ENCODE measurements at regions not wholly inside any gene's neighbourhood (a gene's known extent, or its start where the extent isn't known, plus 50 kb on each side); places are given as distances from the start of the nearest gene placed in this dataset.

DNA sequence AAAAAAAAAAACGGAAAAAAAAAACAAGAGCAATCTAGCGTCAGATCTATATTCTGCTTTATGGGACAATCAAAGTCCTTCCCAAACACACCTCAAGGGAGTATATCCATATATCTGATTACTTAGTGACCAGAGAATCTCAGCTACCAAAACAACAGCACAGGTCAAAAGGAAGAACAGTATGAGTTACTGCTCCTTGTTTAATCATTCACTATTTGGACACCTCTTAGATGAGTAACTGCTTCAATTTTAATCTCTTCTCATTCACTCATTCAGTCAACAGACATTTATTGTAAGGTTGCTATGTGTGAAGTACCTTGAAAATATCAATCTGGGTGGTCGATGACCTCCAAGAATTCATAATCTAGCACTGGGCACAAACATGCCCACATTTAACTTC, 193.2 kb downstream of the IRS2 start:
- no peaks in the 10 kb centered on the region for H3K27me3 ChIP-seq (ENCODE audit: control insufficient read depth, insufficient read depth, low read length)
- H3K9me3 ChIP-seq (replicated peaks; ENCODE audit: low read length): no peaks in the 10 kb centered on the region
- H3K4me2 ChIP-seq (ENCODE audit: low read length): no peak overlapping the region
- H3K4me3 ChIP-seq (ENCODE audit: low read length): no peak overlapping the region
- H3K4me1 ChIP-seq (ENCODE audit: control insufficient read depth, insufficient read depth, low read length): no peaks in the 10 kb centered on the region
- H3K36me3 ChIP-seq (ENCODE audit: insufficient read depth, low read length): no peaks in the 10 kb centered on the region
- no peak overlapping the region for H3K9ac ChIP-seq (ENCODE audit: low read depth, low read length)

GRCh38 chr13:109592770-109593169, 193.6 kb downstream of the IRS2 start:
- Histone ChIP-seq H3K4me1 (ENCODE audit: control insufficient read depth, insufficient read depth, low read length) (no peaks in the 10 kb centered on the region), H3K4me2 (ENCODE audit: low read length) (no peak overlapping the region), H3K9ac (ENCODE audit: low read depth, low read length) (no peak overlapping the region), H3K4me3 (ENCODE audit: low read length) (no peak overlapping the region), H3K27me3 (ENCODE audit: control insufficient read depth, insufficient read depth, low read length) (no peaks in the 10 kb centered on the region), H3K9me3 (replicated peaks; ENCODE audit: low read length) (no peaks in the 10 kb centered on the region), H3K36me3 (ENCODE audit: insufficient read depth, low read length) (no peaks in the 10 kb centered on the region)

DNA sequence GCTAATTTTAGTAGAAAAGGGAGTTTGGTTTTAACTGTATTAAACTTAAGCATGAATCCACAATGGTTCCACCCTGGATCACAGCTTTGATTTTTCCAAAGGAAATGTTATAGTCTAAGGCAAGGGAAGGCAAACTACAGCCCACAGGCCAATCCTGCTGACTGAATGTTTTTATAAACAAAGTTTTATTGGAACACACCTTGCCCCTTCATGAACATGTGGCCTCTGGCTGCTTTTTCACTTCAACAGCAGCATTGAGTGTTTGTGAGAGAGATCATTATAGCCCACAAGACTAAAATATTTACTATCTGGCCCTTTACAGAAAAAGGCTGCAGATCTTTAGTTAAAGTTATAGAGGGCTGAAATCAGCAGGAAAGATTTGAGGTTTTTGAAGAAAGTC, 198.7 kb downstream of the IRS2 start:
- Histone ChIP-seq H3K4me3 (ENCODE audit: low read length) (no peak overlapping the region), H3K9me3 (replicated peaks; ENCODE audit: low read length) (no peaks in the 10 kb centered on the region), H3K4me2 (ENCODE audit: low read length) (no peak overlapping the region), H3K4me1 (ENCODE audit: control insufficient read depth, insufficient read depth, low read length) (no peaks in the 10 kb centered on the region), H3K27me3 (ENCODE audit: control insufficient read depth, insufficient read depth, low read length) (no peaks in the 10 kb centered on the region), H3K36me3 (ENCODE audit: insufficient read depth, low read length) (no peaks in the 10 kb centered on the region), H3K9ac (ENCODE audit: low read depth, low read length) (no peak overlapping the region)

DNA sequence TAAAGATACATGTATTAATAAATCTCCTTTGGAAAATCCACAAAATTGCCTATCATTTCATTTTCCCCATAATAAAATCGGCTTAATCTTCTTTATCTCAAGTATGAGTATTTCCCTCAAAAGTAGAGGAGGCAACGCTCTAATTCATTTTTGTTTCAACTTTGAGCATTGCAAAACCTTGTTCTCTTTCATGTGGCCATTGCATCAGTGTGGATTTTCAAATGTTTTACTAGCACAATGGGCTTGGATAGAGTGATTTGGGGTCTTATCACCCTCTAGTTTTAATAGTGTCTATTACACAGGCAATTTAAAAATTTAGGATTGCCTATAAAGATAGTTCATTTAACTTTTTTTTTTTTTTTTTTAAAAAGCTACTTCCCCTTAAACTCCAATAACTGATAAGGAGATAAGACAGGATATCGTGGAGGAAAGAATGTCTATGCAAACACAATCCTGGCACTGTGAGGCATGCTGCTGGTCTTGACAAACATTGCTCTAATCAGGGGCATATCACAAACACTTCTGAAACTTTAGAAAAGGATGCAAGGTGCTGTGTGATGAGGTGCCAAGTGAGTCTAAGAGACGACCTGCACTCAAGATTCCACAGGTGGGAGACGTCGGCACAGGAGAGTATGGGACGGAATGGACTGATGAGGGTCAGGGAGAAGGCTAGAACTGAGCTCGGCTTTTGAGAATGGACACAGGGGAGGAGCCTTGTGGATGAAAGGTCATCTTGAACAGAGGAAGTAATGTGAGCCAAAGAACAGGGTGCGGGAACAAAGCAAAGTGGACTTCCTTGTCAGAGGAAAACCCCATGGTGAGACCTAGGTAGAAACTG, 199.7 kb downstream of the IRS2 start:
- no peaks in the 10 kb centered on the region for H3K4me1 ChIP-seq (ENCODE audit: control insufficient read depth, insufficient read depth, low read length)
- no peaks in the 10 kb centered on the region for H3K27me3 ChIP-seq (ENCODE audit: control insufficient read depth, insufficient read depth, low read length)
- no peak overlapping the region for H3K4me3 ChIP-seq (ENCODE audit: low read length)
- no peak overlapping the region for H3K4me2 ChIP-seq (ENCODE audit: low read length)
- H3K9ac ChIP-seq (ENCODE audit: low read depth, low read length): no peak overlapping the region
- H3K36me3 ChIP-seq (ENCODE audit: insufficient read depth, low read length): no peaks in the 10 kb centered on the region
- H3K9me3 ChIP-seq (replicated peaks; ENCODE audit: low read length): no peaks in the 10 kb centered on the region

GRCh38 chr13:109584844-109585361, 201.5 kb downstream of the IRS2 start:
- H3K9me3 ChIP-seq (replicated peaks; ENCODE audit: low read length): no peaks in the 10 kb centered on the region
- no peaks in the 10 kb centered on the region for H3K27me3 ChIP-seq (ENCODE audit: control insufficient read depth, insufficient read depth, low read length)
- no peak overlapping the region for H3K4me2 ChIP-seq (ENCODE audit: low read length)
- H3K36me3 ChIP-seq (ENCODE audit: insufficient read depth, low read length): no peaks in the 10 kb centered on the region
- H3K9ac ChIP-seq (ENCODE audit: low read depth, low read length): no peak overlapping the region
- H3K4me3 ChIP-seq (ENCODE audit: low read length): no peak overlapping the region
- no peaks in the 10 kb centered on the region for H3K4me1 ChIP-seq (ENCODE audit: control insufficient read depth, insufficient read depth, low read length)

- no peaks in the 10 kb centered on the region for H3K4me1 ChIP-seq (ENCODE audit: control insufficient read depth, insufficient read depth, low read length)
- H3K4me3 ChIP-seq (ENCODE audit: low read length): no peak overlapping the region
- H3K27me3 ChIP-seq (ENCODE audit: control insufficient read depth, insufficient read depth, low read length): no peaks in the 10 kb centered on the region
- H3K36me3 ChIP-seq (ENCODE audit: insufficient read depth, low read length): no peaks in the 10 kb centered on the region
- H3K9me3 ChIP-seq (replicated peaks; ENCODE audit: low read length): no peaks in the 10 kb centered on the region
- H3K9ac ChIP-seq (ENCODE audit: low read depth, low read length): no peak overlapping the region
- no peak overlapping the region for H3K4me2 ChIP-seq (ENCODE audit: low read length)
Measured at GRCh38 chr13:109577191-109577700, 209.1 kb downstream of the IRS2 start.

DNA sequence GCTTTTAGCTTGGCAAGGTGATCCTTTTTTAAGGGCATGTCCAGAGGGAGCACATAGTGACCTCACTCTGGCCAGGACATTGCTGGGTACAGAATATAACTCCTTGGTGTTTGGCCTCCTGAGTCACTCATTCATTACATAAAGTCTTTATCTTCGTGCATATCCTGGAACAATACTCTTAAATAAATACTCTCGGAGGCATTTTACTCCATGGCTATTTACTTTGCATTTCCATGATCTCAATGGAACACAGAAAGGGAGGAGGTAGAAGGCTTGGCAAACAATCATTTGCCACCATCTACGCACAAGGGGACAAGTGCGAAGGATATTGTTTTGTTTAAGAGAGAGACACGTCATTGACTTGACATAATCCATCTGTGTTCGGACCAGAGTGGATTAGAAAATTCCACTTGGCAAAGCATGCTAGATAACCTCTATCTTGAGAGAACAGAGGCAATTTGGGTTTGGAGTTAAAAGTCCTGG, 210.0 kb downstream of the IRS2 start:
- no peaks in the 10 kb centered on the region for H3K27me3 ChIP-seq (ENCODE audit: control insufficient read depth, insufficient read depth, low read length)
- no peak overlapping the region for H3K9ac ChIP-seq (ENCODE audit: low read depth, low read length)
- no peak overlapping the region for H3K4me3 ChIP-seq (ENCODE audit: low read length)
- no peaks in the 10 kb centered on the region for H3K4me1 ChIP-seq (ENCODE audit: control insufficient read depth, insufficient read depth, low read length)
- H3K9me3 ChIP-seq (replicated peaks; ENCODE audit: low read length): no peaks in the 10 kb centered on the region
- H3K36me3 ChIP-seq (ENCODE audit: insufficient read depth, low read length): no peaks in the 10 kb centered on the region
- H3K4me2 ChIP-seq (ENCODE audit: low read length): no peak overlapping the region

- no peak overlapping the region for H3K4me3 ChIP-seq (ENCODE audit: low read length)
- H3K36me3 ChIP-seq (ENCODE audit: insufficient read depth, low read length): no peaks in the 10 kb centered on the region
- H3K4me1 ChIP-seq (ENCODE audit: control insufficient read depth, insufficient read depth, low read length): no peaks in the 10 kb centered on the region
- no peaks in the 10 kb centered on the region for H3K9me3 ChIP-seq (replicated peaks; ENCODE audit: low read length)
- H3K9ac ChIP-seq (ENCODE audit: low read depth, low read length): no peak overlapping the region
- H3K4me2 ChIP-seq (ENCODE audit: low read length): no peak overlapping the region
- H3K27me3 ChIP-seq (ENCODE audit: control insufficient read depth, insufficient read depth, low read length): no peaks in the 10 kb centered on the region
Measured at GRCh38 chr13:109575821-109576220, 210.6 kb downstream of the IRS2 start.

GRCh38 chr13:109572389-109572788, 214.0 kb downstream of the IRS2 start:
- Histone ChIP-seq H3K4me1 (ENCODE audit: control insufficient read depth, insufficient read depth, low read length) (no peaks in the 10 kb centered on the region), H3K9me3 (replicated peaks; ENCODE audit: low read length) (no peaks in the 10 kb centered on the region), H3K27me3 (ENCODE audit: control insufficient read depth, insufficient read depth, low read length) (no peaks in the 10 kb centered on the region), H3K36me3 (ENCODE audit: insufficient read depth, low read length) (no peaks in the 10 kb centered on the region), H3K4me3 (ENCODE audit: low read length) (no peak overlapping the region), H3K4me2 (ENCODE audit: low read length) (no peak overlapping the region), H3K9ac (ENCODE audit: low read depth, low read length) (no peak overlapping the region)

DNA sequence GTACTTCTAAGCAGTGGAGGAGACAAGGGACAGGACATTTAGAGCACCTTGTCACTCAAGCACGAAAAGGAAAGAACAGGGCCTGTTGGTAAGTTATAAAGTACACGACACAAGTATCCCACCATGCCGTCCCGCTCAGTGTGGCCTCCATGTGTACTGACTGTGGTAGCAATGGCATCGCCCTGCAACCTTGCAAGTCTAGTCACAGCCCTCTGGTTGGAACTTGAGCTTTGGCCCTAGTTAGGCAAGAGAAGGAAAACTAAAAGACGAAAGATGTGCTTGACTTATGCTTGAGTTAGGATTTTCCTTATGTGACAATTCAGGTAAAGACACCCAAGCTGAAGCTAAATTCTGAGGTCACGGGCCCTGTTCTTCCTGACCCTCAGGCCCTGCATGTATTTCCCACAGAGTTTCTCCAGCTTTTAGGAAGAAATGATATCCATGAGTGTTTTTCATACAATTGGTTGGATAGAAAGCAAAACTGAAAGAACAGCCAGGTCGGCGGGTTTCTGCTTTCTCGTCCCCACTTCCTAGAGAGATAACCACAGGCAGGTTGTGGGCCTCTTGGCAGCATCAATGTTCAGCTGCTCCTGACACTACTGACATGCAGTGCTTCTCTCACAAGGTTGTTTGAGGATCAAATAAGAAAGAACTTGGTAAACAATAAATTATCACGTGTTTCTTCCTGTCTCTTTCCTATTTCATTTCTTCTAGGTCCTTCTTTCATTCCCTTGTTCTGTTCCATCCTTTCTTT, 216.2 kb downstream of the IRS2 start:
- Histone ChIP-seq H3K4me1 (ENCODE audit: control insufficient read depth, insufficient read depth, low read length) (no peaks in the 10 kb centered on the region), H3K4me3 (ENCODE audit: low read length) (no peak overlapping the region), H3K27me3 (ENCODE audit: control insufficient read depth, insufficient read depth, low read length) (no peaks in the 10 kb centered on the region), H3K4me2 (ENCODE audit: low read length) (no peak overlapping the region), H3K9me3 (replicated peaks; ENCODE audit: low read length) (no peaks in the 10 kb centered on the region), H3K36me3 (ENCODE audit: insufficient read depth, low read length) (no peaks in the 10 kb centered on the region), H3K9ac (ENCODE audit: low read depth, low read length) (no peak overlapping the region)

- Histone ChIP-seq H3K4me3 (ENCODE audit: low read length) (no peak overlapping the region), H3K27me3 (ENCODE audit: control insufficient read depth, insufficient read depth, low read length) (no peaks in the 10 kb centered on the region), H3K4me2 (ENCODE audit: low read length) (no peak overlapping the region)
Measured at GRCh38 chr13:109568339-109568818, 218.0 kb downstream of the IRS2 start.

More at GRCh38 chr13:109568339-109568818, 218.0 kb downstream of the IRS2 start:
- Histone ChIP-seq H3K9me3 (replicated peaks; ENCODE audit: low read length) (no peaks in the 10 kb centered on the region), H3K4me1 (ENCODE audit: control insufficient read depth, insufficient read depth, low read length) (no peaks in the 10 kb centered on the region), H3K9ac (ENCODE audit: low read depth, low read length) (no peak overlapping the region), H3K36me3 (ENCODE audit: insufficient read depth, low read length) (no peaks in the 10 kb centered on the region)

Measured in skeletal muscle satellite cell (primary cell).